ENCODE measurements at regions not wholly inside any gene's neighbourhood (a gene's known extent, or its start where the extent isn't known, plus 50 kb on each side); places are given as distances from the start of the nearest gene placed in this dataset.

- Histone ChIP-seq H3K4me1 (ENCODE audit: control insufficient read depth, insufficient read depth, low read length) (no peaks in the 10 kb centered on the region), H3K14ac (replicated peaks; ENCODE audit: low read depth, low read length) (no peak overlapping the region), H2BK120ac (ENCODE audit: low read depth, low read length) (no peak overlapping the region), H4K91ac (ENCODE audit: insufficient read depth, low read depth, low read length) (no peak overlapping the region), H3K9ac (ENCODE audit: low read depth, low read length) (no peak overlapping the region), H2BK20ac (ENCODE audit: low read depth, low read length) (no peak overlapping the region), H2BK15ac (ENCODE audit: low read depth, low read length) (no peak overlapping the region), H2AK9ac (replicated peaks; ENCODE audit: low read depth, low read length, poor library complexity) (no peak overlapping the region), H3K4me2 (ENCODE audit: low read depth, low read length) (no peak overlapping the region), H3K56ac (ENCODE audit: extremely low read depth, insufficient read depth, low read length) (no peak overlapping the region), H2AFZ (replicated peaks; ENCODE audit: low read length, poor library complexity) (no peak overlapping the region), H4K8ac (ENCODE audit: low read depth in 2 of 2, low read length in 2 of 2) (no peak overlapping the region), H3K4me3 (ENCODE audit: insufficient read depth, low read depth, low read length) (no peak overlapping the region), H3K79me1 (ENCODE audit: low read depth in 1 of 2, low read length in 2 of 2) (no peaks in the 10 kb centered on the region), H3K27me3 (ENCODE audit: control insufficient read depth, insufficient read depth, low read length) (peaks cover 16% of the 10 kb centered on the region), H3K18ac (ENCODE audit: low read depth, low read length) (no peak overlapping the region), H3K4ac (ENCODE audit: low read depth, low read length) (no peak overlapping the region), H2AK5ac (ENCODE audit: low read depth, low read length) (no peak overlapping the region), H4K20me1 (ENCODE audit: insufficient read depth, low read length) (no peaks in the 10 kb centered on the region), H2BK5ac (ENCODE audit: low read depth, low read length, poor library complexity, severe bottlenecking) (no peak overlapping the region), H3K36me3 (ENCODE audit: control insufficient read depth, insufficient read depth, low read length) (no peaks in the 10 kb centered on the region), H3K27ac (ENCODE audit: insufficient read depth, low read length) (no peak overlapping the region), H3K23ac (ENCODE audit: low read depth, low read length) (no peak overlapping the region), H4K5ac (ENCODE audit: low read depth, low read length) (no peak overlapping the region), H3K9me3 (ENCODE audit: control insufficient read depth, insufficient read depth, low read length) (peaks cover 5% of the 10 kb centered on the region), H3K9me1 (ENCODE audit: insufficient read depth, low read length) (no peaks in the 10 kb centered on the region)
- ChIA-PET CTCF (no interaction called here), POLR2A (ENCODE audit: unreplicated experiment) (no interaction called here)
- dilution Hi-C loops (cut with HindIII; ENCODE audit: low sequenced_read_pairs, unreplicated experiment) = no loop called here
- DNase-seq = no peak
- ATAC-seq (ENCODE audit: low read depth) = no peak
- intact Hi-C loops (cut with micrococcal nuclease) = no loop called here
- 13% methylated on average over 3 of the region's 11 CpGs; no CpG with 5 or more reads in 1 of the 2 experiments for WGBS, 2 experiments (ENCODE audit: extremely low coverage in 2 of 2, insufficient read length in 1 of 2)
- no TSS peak for BruUV-seq (replicated peaks)
- in situ Hi-C loops (cut with MboI; ENCODE audit: low sequenced_read_pairs) = no loop called here
- TF ChIP-seq CTCF (conservative IDR thresholded peaks at IDR 0.05; ENCODE audit: low read depth, low read length) = no peak
- TF ChIP-seq FOS (IDR thresholded peaks at IDR 0.05; ENCODE audit: low read depth, low read length) = no peak
- no peak for TF ChIP-seq MAZ (IDR thresholded peaks at IDR 0.05; ENCODE audit: borderline replicate concordance, low read depth, low read length)
- no peak for TF ChIP-seq NFE2L2 (IDR thresholded peaks at IDR 0.05; ENCODE audit: low read depth, low read length)
- TF ChIP-seq CHD1 (IDR thresholded peaks at IDR 0.05; ENCODE audit: low read depth, low read length) = no peak
- TF ChIP-seq USF2 (IDR thresholded peaks at IDR 0.05; ENCODE audit: low read depth, low read length) = no peak
- no peak for TF ChIP-seq RAD21 (IDR thresholded peaks at IDR 0.05; ENCODE audit: low read length)
- no peak for TF ChIP-seq ELK1 (IDR thresholded peaks at IDR 0.05; ENCODE audit: borderline replicate concordance, low read depth, low read length)
- no peak for TF ChIP-seq SMC3 (IDR thresholded peaks at IDR 0.05; ENCODE audit: low read depth, low read length)
- TF ChIP-seq CEBPB (IDR thresholded peaks at IDR 0.05; ENCODE audit: low read depth, low read length) = no peak
- no peak for TF ChIP-seq MXI1 (IDR thresholded peaks at IDR 0.05; ENCODE audit: borderline replicate concordance, low read depth, low read length)
- TF ChIP-seq MAFK (IDR thresholded peaks at IDR 0.05; ENCODE audit: low read depth, low read length) = no peak
- no peak for TF ChIP-seq POLR2A (IDR thresholded peaks at IDR 0.05; ENCODE audit: low read depth, low read length)
- no peak for TF ChIP-seq RCOR1 (IDR thresholded peaks at IDR 0.05; ENCODE audit: insufficient replicate concordance, low read length)
- TF ChIP-seq BHLHE40 (IDR thresholded peaks at IDR 0.05; ENCODE audit: low read depth, low read length) = no peak
Observed at GRCh38 chrX:39438603-39439602, 637.6 kb downstream of the MID1IP1 start.

All from IMR-90 (cell line).